MM.1S (cell line): ENCODE measurements at regions not wholly inside any gene's neighbourhood (a gene's known extent, or its start where the extent isn't known, plus 50 kb on each side); places are given as distances from the start of the nearest gene placed in this dataset.

Experiments used
- DNase-seq: peaks from one replicate; pipeline ENCODE4 v3.0.0-alpha.2; 2015
- H2AFZ ChIP-seq: fragments of 300-600 bp; sonication (generic); 2 replicates; pipeline ENCODE4 v1.6.0; 2016; ENCODE audit warnings: antibody characterized with exemption, low read length
- H3F3A ChIP-seq: fragments of 300-600 bp; sonication (generic); 2 replicates; pipeline ENCODE4 v1.6.1; 2016; ENCODE audit warnings: mild to moderate bottlenecking, antibody characterized with exemption, low read length, moderate library complexity, mixed read lengths; ENCODE audit not compliant: insufficient read depth
- H3K27ac ChIP-seq: fragments of 300-600 bp; sonication (generic); 2 replicates; pipeline ENCODE4 v1.5.1; 2016; ENCODE audit warnings: mild to moderate bottlenecking, low read length
- H3K27me3 ChIP-seq: fragments of 300-600 bp; sonication (generic); replicated peaks from 2 replicates; pipeline ENCODE4 v1.6.0; 2016; ENCODE audit warnings: low read length; ENCODE audit not compliant: insufficient read depth
- H3K36me3 ChIP-seq: fragments of 300-600 bp; sonication (generic); replicated peaks from 2 replicates; pipeline ENCODE4 v1.6.1; 2016; ENCODE audit warnings: mild to moderate bottlenecking, low read length, mixed read lengths; ENCODE audit not compliant: insufficient read depth
- H3K4me1 ChIP-seq: fragments of 300-600 bp; sonication (generic); 2 replicates; pipeline ENCODE4 v1.6.1; 2016; ENCODE audit warnings: low read length, mixed read lengths
- H3K4me2 ChIP-seq: fragments of 300-600 bp; sonication (generic); 2 replicates; pipeline ENCODE4 v1.6.0; 2016; ENCODE audit warnings: low read depth, low read length
- H3K4me3 ChIP-seq: fragments of 300-600 bp; sonication (generic); 2 replicates; pipeline ENCODE4 v1.5.1; 2016; ENCODE audit warnings: low read length, mixed read lengths
- H3K79me2 ChIP-seq: fragments of 300-600 bp; sonication (generic); 2 replicates; pipeline ENCODE4 v1.6.1; 2016; ENCODE audit warnings: mixed run types, low read length, mixed read lengths
- H3K9ac ChIP-seq: fragments of 300-600 bp; sonication (generic); 2 replicates; pipeline ENCODE4 v1.6.1; 2016; ENCODE audit warnings: low read length, mixed read lengths
- H3K9me2 ChIP-seq: fragments of 300-600 bp; sonication (generic); replicated peaks from 2 replicates; pipeline ENCODE4 v1.6.1; 2016; ENCODE audit warnings: mild to moderate bottlenecking, low read length, mixed read lengths; ENCODE audit not compliant: insufficient read depth
- H3K9me3 ChIP-seq: fragments of 300-600 bp; sonication (generic); replicated peaks from 2 replicates; pipeline ENCODE4 v1.6.1; 2016; ENCODE audit warnings: mild to moderate bottlenecking, low read length, mixed read lengths; ENCODE audit not compliant: insufficient read depth
- H4K20me1 ChIP-seq: fragments of 300-600 bp; sonication (generic); 2 replicates; pipeline ENCODE4 v1.6.1; 2016; ENCODE audit warnings: mild to moderate bottlenecking, low read length, moderate library complexity, mixed read lengths; ENCODE audit not compliant: insufficient read depth
- EZH2 ChIP-seq: fragments of 300-600 bp; sonication (generic); optimal IDR thresholded peaks from 2 replicates; pipeline ENCODE3; 2017; ENCODE audit warnings: low read depth, mild to moderate bottlenecking, antibody characterized with exemption, low read length, mixed read lengths
- EZH2phosphoT487 ChIP-seq: fragments of 300-600 bp; sonication (generic); IDR thresholded peaks from 2 replicates; pipeline ENCODE4 v1.6.1; 2018; ENCODE audit warnings: antibody characterized with exemption, low read length
- TF ChIP-seq, protein P1 (sequence below): fragments of 300-600 bp; sonication (generic); IDR thresholded peaks from 2 replicates; pipeline ENCODE4 v1.5.1; 2016; ENCODE audit warnings: antibody characterized with exemption, low read length, mixed read lengths

DNA sequence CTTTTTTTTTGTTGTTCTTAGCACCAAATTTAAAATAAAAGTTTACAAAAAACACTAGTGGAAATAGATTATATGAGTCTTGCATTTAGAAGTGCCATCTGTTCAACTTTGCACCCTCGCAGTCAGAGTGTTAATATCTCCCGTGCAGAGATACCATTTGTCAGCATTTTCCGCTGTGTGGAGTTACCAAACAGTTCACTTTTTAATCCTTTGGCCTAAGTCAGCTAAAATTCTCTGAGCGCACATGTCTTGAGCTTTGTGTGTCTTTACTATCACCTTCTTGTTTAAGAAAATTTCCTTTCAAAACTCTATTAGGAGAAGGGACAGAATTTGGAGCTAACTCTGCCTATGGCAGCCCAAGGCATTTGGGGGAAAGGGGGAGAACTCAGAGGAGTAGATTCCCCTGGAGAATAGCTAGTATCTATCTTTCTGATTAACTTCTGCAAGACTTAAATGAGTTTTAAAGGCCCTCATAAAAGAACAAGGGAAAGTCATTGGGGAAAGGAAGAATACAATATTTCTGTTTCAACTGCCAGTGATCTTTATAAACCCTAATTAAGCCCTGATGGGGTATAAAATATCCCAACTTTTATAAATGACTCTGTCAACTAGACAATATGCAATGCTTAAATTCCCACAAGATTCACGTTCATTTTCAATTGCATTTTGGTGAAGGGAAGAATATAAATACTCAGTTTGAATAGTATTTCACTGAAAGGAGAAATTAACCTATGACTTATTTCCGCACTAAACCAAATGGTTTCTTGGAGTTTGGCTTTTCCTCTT is 114.9 kb upstream of the RAB11FIP2 start:
- Histone ChIP-seq H3K27ac (no peak overlapping the region), H3K9me3 (no peaks in the 10 kb centered on the region), H3K4me3 (no peak overlapping the region), H3K79me2 (no peaks in the 10 kb centered on the region), H3K27me3 (no peaks in the 10 kb centered on the region), H3F3A (no peaks in the 10 kb centered on the region), H4K20me1 (no peaks in the 10 kb centered on the region), H3K36me3 (no peaks in the 10 kb centered on the region), H3K9ac (no peak overlapping the region), H3K9me2 (no peaks in the 10 kb centered on the region), H3K4me2 (no peak overlapping the region), H3K4me1 (no peaks in the 10 kb centered on the region), H2AFZ (no peak overlapping the region)
- DNase-seq: no peak
- TF ChIP-seq EZH2phosphoT487 (no peak), EZH2 (no peak)
- TF ChIP-seq, protein P1, sequence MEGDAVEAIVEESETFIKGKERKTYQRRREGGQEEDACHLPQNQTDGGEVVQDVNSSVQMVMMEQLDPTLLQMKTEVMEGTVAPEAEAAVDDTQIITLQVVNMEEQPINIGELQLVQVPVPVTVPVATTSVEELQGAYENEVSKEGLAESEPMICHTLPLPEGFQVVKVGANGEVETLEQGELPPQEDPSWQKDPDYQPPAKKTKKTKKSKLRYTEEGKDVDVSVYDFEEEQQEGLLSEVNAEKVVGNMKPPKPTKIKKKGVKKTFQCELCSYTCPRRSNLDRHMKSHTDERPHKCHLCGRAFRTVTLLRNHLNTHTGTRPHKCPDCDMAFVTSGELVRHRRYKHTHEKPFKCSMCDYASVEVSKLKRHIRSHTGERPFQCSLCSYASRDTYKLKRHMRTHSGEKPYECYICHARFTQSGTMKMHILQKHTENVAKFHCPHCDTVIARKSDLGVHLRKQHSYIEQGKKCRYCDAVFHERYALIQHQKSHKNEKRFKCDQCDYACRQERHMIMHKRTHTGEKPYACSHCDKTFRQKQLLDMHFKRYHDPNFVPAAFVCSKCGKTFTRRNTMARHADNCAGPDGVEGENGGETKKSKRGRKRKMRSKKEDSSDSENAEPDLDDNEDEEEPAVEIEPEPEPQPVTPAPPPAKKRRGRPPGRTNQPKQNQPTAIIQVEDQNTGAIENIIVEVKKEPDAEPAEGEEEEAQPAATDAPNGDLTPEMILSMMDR: no peak

DNA sequence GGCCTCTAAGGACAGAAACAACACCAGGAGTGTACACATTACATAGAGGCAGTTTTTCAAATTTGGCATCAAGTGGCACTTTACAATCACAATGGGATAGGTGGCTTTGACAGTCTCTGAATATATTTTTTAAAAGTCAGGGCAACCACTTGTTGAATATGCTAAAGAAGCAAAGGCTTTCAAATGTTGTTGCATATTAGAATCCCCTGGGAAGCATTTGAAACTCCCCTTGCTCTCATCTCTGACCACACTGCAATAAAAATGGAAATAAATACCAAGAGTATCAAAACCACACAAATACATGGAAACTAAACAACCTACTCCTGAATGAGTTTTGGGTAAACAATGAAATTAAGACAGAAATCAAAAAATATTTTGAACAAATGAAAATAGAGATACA is 106.5 kb upstream of the RAB11FIP2 start:
- H3K79me2 ChIP-seq: no peaks in the 10 kb centered on the region
- no peak for DNase-seq
- H3K9me2 ChIP-seq: no peaks in the 10 kb centered on the region
- H3K36me3 ChIP-seq: no peaks in the 10 kb centered on the region
- H2AFZ ChIP-seq: no peak overlapping the region
- no peak overlapping the region for H3K4me3 ChIP-seq
- no peaks in the 10 kb centered on the region for H3F3A ChIP-seq
- no peaks in the 10 kb centered on the region for H3K27me3 ChIP-seq
- H3K4me1 ChIP-seq: no peaks in the 10 kb centered on the region
- no peak for TF ChIP-seq EZH2
- TF ChIP-seq EZH2phosphoT487: no peak
- TF ChIP-seq, protein P1: no peak
- no peak overlapping the region for H3K4me2 ChIP-seq
- no peaks in the 10 kb centered on the region for H3K9me3 ChIP-seq
- no peak overlapping the region for H3K9ac ChIP-seq
- no peak overlapping the region for H3K27ac ChIP-seq
- no peaks in the 10 kb centered on the region for H4K20me1 ChIP-seq

DNA sequence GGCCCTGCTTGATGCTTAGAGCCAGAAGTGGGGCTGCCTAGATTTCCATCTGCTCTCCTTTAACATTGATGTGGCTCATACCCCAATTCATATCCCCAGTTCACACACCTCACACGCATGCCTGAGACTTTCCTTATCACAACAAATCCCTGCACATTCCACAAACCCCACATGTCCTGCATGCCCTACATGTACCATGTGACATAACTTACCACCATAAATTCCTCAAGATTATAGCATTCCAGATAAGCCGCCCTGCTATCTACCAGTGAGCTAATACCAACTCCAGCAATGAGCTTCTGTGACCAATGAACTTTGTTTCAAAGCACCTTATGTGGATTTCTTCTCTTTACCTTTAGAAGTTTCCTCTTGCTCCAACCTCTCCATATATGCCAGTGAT is 104.7 kb upstream of the RAB11FIP2 start:
- Histone ChIP-seq H3K4me3 (no peak overlapping the region), H3K4me1 (no peaks in the 10 kb centered on the region), H3K27ac (no peak overlapping the region), H3K36me3 (no peaks in the 10 kb centered on the region), H4K20me1 (no peaks in the 10 kb centered on the region), H3K27me3 (no peaks in the 10 kb centered on the region), H3K4me2 (no peak overlapping the region), H3K9ac (no peak overlapping the region), H3K79me2 (no peaks in the 10 kb centered on the region), H3K9me2 (no peaks in the 10 kb centered on the region), H3F3A (no peaks in the 10 kb centered on the region), H2AFZ (no peak overlapping the region), H3K9me3 (no peaks in the 10 kb centered on the region)
- TF ChIP-seq, protein P1: no peak
- TF ChIP-seq EZH2phosphoT487 (no peak), EZH2 (no peak)
- no peak for DNase-seq
